Activated CD4-positive, alpha-beta memory T cell treated with anti-CD3 and anti-CD28 coated beads for 36 hours (primary cell): ENCODE measurements at regions not wholly inside any gene's neighbourhood (a gene's known extent, or its start where the extent isn't known, plus 50 kb on each side); places are given as distances from the start of the nearest gene placed in this dataset.
A peak's percentile ranks its signal among the peaks of the same experiment; 100 is the strongest.

Experiments used
- CTCF ChIA-PET: fragments of 350-600 bp; sonication (Branson Sonifier 250); formaldehyde crosslinking; loops from one replicate; lab custom pipeline; 2021; ENCODE audit warnings: antibody characterized with exemption, inconsistent platforms; lab: Charles Lee
- POLR2A ChIA-PET: fragments of 350-600 bp; sonication (Branson Sonifier 250); formaldehyde crosslinking; loops from one replicate; lab custom pipeline; 2021; ENCODE audit warnings: antibody characterized with exemption; lab: Charles Lee
- DNase-seq: peaks from one replicate; pipeline ENCODE4 v3.0.0-alpha.2; 2020
- H3K27ac Mint-ChIP-seq: one replicate; pipeline ENCODE4 v1.8.0; 2021; ENCODE audit warnings: mixed read lengths
- H3K27me3 Mint-ChIP-seq: one replicate; pipeline ENCODE4 v1.8.0; 2021; ENCODE audit warnings: mixed read lengths
- H3K36me3 Mint-ChIP-seq: one replicate; pipeline ENCODE4 v1.8.0; 2021; ENCODE audit warnings: mixed read lengths
- H3K4me1 Mint-ChIP-seq: one replicate; pipeline ENCODE4 v1.8.0; 2021; ENCODE audit warnings: low read depth, mixed read lengths
- H3K4me3 Mint-ChIP-seq: one replicate; pipeline ENCODE4 v1.8.0; 2021; ENCODE audit warnings: mild to moderate bottlenecking, mixed read lengths
- H3K9me3 Mint-ChIP-seq: one replicate; pipeline ENCODE4 v1.8.0; 2021; ENCODE audit warnings: mixed read lengths
- intact Hi-C: fragments of 100-400 bp; cut with micrococcal nuclease; formaldehyde crosslinking; loops from one replicate; pipeline ENCODE4 v1.15.1; 2023

DNA sequence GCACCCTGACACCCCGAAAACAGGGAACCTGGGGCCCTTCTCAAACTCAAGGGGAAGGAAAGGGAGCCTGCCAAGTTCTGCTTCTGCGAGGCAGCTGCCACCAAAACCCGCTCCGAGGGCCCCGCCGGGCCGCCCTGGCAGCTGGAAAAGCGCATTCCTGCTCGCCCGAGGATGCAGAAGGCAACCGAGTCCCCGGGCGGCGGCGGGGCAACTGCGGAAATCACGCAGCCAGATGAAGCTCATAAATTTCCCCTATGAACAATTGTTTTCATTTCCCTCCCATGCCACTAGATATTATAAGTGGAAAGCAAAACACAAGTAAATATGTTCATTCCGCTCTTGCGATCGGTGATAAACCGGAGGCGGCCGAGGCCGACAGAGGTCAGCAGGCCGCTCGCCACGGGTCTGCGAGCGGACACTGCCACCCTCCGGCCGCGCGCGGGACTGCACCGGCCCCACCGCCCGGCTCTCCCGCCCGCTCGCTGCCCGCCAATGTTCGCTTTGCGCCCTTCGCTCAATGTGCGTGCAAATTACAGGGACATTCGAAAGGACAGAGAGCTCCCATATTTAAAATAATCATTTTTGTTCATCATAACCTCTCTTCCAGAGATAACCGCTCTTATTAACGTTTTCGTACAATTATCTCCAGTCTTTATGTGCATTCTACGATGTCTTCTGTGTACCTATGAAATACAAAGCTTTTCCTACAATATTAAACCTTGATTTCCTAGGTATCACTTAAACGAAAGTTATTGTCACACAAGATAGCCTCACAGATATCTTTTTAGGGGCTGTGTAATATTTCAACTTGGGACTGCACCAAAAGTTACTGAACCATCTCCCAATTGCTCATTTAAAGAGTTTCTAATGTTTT lies 120.8 kb upstream of the ZNF507 start:
- H3K4me3 Mint-ChIP-seq: peak overlapping the region; percentile 50
- peaks cover 9% of the 10 kb centered on the region for H3K4me1 Mint-ChIP-seq
- POLR2A ChIA-PET: no interaction called here
- no peaks in the 10 kb centered on the region for H3K36me3 Mint-ChIP-seq
- CTCF ChIA-PET: interaction anchor here (0.6 to 3.8 kb wide), 29 partner anchors 9 to 1563 kb away, joined by 3 to 32 read pairs (median 4); no protein-coding TSS in a partner anchor
- H3K27me3 Mint-ChIP-seq: peaks cover 32% of the 10 kb centered on the region
- intact Hi-C loops: loop anchor here (2.0 to 10.0 kb wide), 6 partner anchors 550 to 1557 kb away; no protein-coding TSS in a partner anchor
- H3K27ac Mint-ChIP-seq: no peak overlapping the region
- peak; percentile 66 for DNase-seq
- no peaks in the 10 kb centered on the region for H3K9me3 Mint-ChIP-seq

DNA sequence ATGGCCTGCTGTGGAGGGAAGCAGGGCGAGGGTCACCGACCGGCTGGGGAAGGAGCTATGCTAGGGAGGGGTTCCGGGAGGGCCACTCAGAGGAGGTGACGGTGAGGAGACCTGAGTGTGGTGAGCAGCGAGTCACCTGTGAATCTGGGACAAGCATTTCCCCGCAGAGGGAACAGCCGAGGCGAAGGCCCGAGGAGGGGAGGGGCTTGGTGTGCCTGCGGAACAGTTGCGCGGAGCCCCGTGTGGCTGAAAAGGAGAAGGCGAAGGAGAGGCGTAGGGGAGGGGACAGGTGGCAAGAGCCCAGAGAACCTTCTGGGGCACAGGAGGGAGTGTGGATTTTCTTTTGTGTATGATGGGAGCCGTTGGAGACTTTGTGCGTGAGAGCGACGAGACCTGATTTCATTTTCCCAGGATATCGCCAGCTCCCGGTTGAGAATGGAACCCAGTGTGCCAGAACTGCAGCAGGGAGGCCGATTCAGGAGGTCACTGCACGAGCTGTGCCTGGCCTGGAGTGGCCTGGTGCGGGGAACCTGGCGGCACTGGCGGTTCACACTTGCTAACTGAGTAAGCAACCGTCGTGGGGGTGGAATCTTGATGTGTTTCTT lies 117.7 kb upstream of the ZNF507 start:
- H3K9me3 Mint-ChIP-seq: no peaks in the 10 kb centered on the region
- no peak overlapping the region for H3K4me3 Mint-ChIP-seq
- H3K4me1 Mint-ChIP-seq: peaks cover 9% of the 10 kb centered on the region
- no peak overlapping the region for H3K27ac Mint-ChIP-seq
- CTCF ChIA-PET: no interaction called here
- no peak for DNase-seq
- H3K27me3 Mint-ChIP-seq: peaks cover 33% of the 10 kb centered on the region
- POLR2A ChIA-PET: no interaction called here
- intact Hi-C loops: loop anchor here (10.0 kb wide), 2 partner anchors 553 to 1173 kb away; no protein-coding TSS in a partner anchor
- no peaks in the 10 kb centered on the region for H3K36me3 Mint-ChIP-seq

DNA sequence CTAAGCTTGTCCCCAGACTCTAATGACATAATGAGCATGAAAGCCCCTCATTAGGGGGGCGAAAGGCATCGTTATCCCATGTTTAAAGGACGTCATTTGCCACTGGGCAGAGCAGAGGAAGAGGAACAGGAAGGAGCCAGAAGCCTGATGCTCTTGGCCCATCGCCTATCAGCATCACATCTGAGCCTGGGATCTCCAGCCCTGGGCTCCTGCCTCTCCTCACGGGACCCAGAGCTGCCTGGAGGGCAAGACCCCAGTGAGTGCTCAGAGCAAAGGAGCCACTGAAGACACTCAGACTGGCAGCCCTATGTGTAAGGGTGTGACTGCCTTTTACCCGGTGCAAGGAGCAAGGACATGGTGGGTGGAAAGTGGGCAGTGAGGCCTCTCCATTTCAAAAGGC lies 115.0 kb upstream of the ZNF507 start:
- Mint-ChIP-seq H3K27ac (no peak overlapping the region), H3K27me3 (peaks cover 21% of the 10 kb centered on the region), H3K4me1 (no peaks in the 10 kb centered on the region), H3K4me3 (no peak overlapping the region), H3K9me3 (no peaks in the 10 kb centered on the region), H3K36me3 (no peaks in the 10 kb centered on the region)
- ChIA-PET CTCF (no interaction called here), POLR2A (no interaction called here)
- DNase-seq: no peak
- intact Hi-C loops: no loop called here

DNA sequence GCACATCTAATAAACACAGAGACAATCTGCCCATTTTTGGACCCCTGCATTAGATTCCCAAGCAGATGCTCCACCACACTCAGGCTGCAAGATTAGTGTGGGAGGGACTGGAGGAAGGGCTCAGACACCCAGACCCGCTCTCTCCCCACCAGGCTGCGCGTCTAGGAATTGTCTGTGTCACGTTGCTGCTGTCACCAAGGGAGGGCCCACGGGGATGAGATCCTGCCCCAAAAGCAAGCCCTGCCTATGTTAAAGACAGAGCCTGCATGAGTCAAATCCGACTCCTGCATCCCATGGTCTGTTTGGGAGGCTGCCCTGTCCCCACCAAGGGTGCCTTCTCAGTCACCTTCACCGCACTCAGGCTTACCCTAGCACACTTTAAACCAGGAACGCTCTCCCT lies 114.4 kb upstream of the ZNF507 start:
- ChIA-PET CTCF (no interaction called here), POLR2A (no interaction called here)
- no peak overlapping the region for H3K27ac Mint-ChIP-seq
- H3K4me3 Mint-ChIP-seq: no peak overlapping the region
- no peaks in the 10 kb centered on the region for H3K9me3 Mint-ChIP-seq
- H3K27me3 Mint-ChIP-seq: peaks cover 21% of the 10 kb centered on the region
- no peaks in the 10 kb centered on the region for H3K36me3 Mint-ChIP-seq
- no peaks in the 10 kb centered on the region for H3K4me1 Mint-ChIP-seq
- intact Hi-C loops: no loop called here
- no peak for DNase-seq

DNA sequence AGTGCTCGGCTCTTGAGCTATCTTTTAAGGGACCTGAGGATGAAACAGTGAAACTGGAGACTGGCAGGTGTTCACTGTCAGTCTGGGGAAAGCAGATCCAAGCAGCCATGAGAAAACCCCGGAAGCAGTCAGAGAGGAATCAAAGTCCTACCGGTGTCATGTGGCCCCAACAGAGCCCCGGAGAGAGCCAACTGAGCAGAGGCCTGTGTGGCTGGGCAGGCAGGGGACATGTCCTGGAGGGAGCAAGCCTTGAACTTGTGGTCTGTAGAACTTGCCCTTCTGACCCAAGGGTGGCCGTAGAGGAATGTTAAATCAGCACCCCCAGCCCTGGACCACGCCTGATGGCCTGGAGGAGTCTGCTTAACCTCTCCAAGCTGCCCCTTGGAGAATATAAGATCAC lies 113.7 kb upstream of the ZNF507 start:
- peaks cover 19% of the 10 kb centered on the region for H3K27me3 Mint-ChIP-seq
- ChIA-PET CTCF (no interaction called here), POLR2A (no interaction called here)
- H3K4me1 Mint-ChIP-seq: no peaks in the 10 kb centered on the region
- no peak overlapping the region for H3K4me3 Mint-ChIP-seq
- no peaks in the 10 kb centered on the region for H3K9me3 Mint-ChIP-seq
- no peak for DNase-seq
- intact Hi-C loops: no loop called here
- no peaks in the 10 kb centered on the region for H3K36me3 Mint-ChIP-seq
- H3K27ac Mint-ChIP-seq: no peak overlapping the region

DNA sequence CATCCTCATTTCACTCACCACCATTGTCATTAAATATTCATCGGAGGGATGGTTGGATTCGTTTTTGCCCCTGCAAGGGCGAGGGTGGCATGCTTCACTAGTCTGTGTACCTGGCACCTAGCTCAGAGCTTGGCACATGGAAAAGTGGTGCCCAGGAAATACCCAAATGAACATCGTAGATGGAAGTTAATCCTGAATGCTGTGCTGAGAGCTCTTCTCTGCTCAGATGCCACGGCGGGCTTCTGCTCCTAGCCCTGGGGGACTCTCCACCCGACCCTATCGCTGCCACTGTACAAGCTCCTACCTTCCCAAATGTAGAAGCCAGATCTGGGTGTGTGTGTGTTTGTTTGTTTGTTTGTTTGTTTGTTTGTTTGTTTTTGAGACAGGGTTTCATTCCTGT lies 113.0 kb upstream of the ZNF507 start:
- no peak overlapping the region for H3K4me3 Mint-ChIP-seq
- no peaks in the 10 kb centered on the region for H3K4me1 Mint-ChIP-seq
- POLR2A ChIA-PET: no interaction called here

DNA sequence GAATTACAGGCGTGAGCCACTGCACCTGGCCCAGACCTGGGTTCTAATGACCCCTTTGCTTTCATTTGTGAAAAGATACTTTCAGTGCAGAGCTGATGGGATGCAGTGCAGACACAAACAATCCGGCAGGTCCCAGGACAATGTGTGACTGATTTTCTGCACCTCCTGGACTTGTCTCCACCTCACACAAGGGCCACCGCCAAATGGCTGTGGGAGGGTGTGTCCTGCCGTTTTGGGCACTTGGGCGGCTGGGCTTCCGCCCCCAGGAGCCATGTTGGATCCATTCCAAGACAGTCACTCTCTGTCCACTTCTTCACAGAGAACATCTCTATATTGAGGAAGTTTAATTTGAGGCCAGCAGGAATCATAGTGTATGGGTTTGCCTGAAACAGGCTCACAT lies 112.3 kb upstream of the ZNF507 start:
- no peak overlapping the region for H3K4me3 Mint-ChIP-seq

More for the DNA sequence above, 113.0 kb upstream of the ZNF507 start:
- H3K27me3 Mint-ChIP-seq: peaks cover 19% of the 10 kb centered on the region
- intact Hi-C loops: no loop called here
- no peak overlapping the region for H3K27ac Mint-ChIP-seq
- H3K36me3 Mint-ChIP-seq: no peaks in the 10 kb centered on the region
- CTCF ChIA-PET: no interaction called here
- H3K9me3 Mint-ChIP-seq: no peaks in the 10 kb centered on the region
- DNase-seq: no peak

DNA sequence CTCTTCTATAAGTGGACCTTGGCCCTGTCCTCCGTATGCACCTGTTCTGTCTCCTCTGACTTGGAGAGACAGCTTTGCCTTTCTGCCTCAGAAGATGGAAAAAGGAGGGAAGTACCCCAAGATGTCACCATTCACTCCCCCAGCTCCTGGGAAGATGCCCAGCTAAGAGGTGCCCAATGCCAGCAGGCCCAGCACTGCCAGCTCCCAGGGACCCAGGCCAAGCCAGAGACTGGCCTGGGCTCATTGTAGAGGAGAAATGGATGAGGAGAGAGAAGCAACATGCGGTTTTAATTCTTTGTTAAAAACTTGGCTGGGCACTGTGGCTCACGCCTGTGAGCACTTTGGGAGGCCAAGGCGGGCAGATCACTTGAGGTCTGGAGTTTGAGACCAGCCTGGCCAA lies 111.5 kb upstream of the ZNF507 start:
- POLR2A ChIA-PET: no interaction called here
- DNase-seq: no peak
- CTCF ChIA-PET: interaction anchor here (1.5 kb wide), 1 partner anchor 9 kb away, joined by 5 read pairs; no protein-coding TSS in a partner anchor
- peaks cover 16% of the 10 kb centered on the region for H3K27me3 Mint-ChIP-seq
- H3K36me3 Mint-ChIP-seq: no peaks in the 10 kb centered on the region
- intact Hi-C loops: no loop called here
- H3K9me3 Mint-ChIP-seq: no peaks in the 10 kb centered on the region
- no peaks in the 10 kb centered on the region for H3K4me1 Mint-ChIP-seq
- no peak overlapping the region for H3K27ac Mint-ChIP-seq
- no peak overlapping the region for H3K4me3 Mint-ChIP-seq

More for the DNA sequence above, 112.3 kb upstream of the ZNF507 start:
- H3K9me3 Mint-ChIP-seq: no peaks in the 10 kb centered on the region
- DNase-seq: no peak
- no peaks in the 10 kb centered on the region for H3K36me3 Mint-ChIP-seq
- intact Hi-C loops: no loop called here
- ChIA-PET CTCF (interaction anchor here (1.5 kb wide), 1 partner anchor 9 kb away, joined by 5 read pairs; no protein-coding TSS in a partner anchor), POLR2A (no interaction called here)
- no peak overlapping the region for H3K27ac Mint-ChIP-seq
- H3K27me3 Mint-ChIP-seq: peaks cover 18% of the 10 kb centered on the region
- H3K4me1 Mint-ChIP-seq: no peaks in the 10 kb centered on the region

DNA sequence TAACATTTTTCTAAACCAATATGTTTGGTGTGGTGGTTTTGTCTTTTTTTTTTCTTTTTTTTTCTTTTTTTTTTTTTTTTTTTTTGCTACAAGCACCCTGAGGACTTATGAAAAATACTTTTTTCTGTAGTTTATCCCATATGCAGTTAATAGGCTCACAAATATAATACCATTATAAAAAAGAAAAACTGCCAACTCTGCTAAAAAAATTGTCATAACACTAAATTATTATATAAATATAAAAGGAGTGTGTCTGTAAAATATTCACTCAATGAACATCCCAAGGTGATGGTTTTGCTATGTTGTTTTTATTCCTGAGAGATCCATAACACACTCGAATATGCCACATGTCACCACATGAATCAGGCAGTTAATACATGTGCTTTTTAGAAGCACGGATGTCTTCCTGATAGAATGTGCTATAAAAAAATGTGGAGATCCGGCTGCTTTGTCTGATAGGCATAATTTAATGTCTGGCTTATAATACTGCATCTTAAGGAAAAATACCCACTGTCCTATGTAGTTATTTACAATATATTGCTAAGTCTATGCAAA lies 110.7 kb upstream of the ZNF507 start:
- no peak overlapping the region for H3K4me3 Mint-ChIP-seq
- H3K27ac Mint-ChIP-seq: no peak overlapping the region
- intact Hi-C loops: no loop called here
- H3K27me3 Mint-ChIP-seq: peaks cover 12% of the 10 kb centered on the region
- POLR2A ChIA-PET: no interaction called here
- H3K4me1 Mint-ChIP-seq: no peaks in the 10 kb centered on the region
- CTCF ChIA-PET: no interaction called here
- DNase-seq: no peak
- H3K9me3 Mint-ChIP-seq: no peaks in the 10 kb centered on the region
- no peaks in the 10 kb centered on the region for H3K36me3 Mint-ChIP-seq

DNA sequence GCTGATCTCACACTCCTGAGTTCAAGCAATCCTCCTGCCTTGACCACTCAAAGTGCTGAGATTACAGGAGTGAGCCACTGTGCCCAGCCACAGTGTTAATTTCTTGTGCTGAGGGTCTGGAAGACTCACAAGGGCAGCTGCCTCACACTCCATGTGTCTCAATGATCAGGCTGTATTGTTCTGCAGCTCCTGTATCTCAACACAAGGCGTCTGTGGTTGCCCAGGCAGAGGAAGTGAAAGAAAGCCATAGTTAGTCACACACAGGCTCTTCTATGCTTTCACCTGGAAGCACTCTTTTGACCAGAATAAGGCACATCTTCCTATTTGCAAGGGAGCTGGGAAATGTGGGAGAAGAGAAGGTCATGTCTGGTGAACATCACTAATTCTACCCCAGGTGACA lies 107.3 kb upstream of the ZNF507 start:
- H3K9me3 Mint-ChIP-seq: no peaks in the 10 kb centered on the region
- CTCF ChIA-PET: interaction anchor here (1.2 to 3.0 kb wide), 2 partner anchors 13 to 196 kb away, joined by 3 to 15 read pairs; no protein-coding TSS in a partner anchor
- intact Hi-C loops: no loop called here

DNA sequence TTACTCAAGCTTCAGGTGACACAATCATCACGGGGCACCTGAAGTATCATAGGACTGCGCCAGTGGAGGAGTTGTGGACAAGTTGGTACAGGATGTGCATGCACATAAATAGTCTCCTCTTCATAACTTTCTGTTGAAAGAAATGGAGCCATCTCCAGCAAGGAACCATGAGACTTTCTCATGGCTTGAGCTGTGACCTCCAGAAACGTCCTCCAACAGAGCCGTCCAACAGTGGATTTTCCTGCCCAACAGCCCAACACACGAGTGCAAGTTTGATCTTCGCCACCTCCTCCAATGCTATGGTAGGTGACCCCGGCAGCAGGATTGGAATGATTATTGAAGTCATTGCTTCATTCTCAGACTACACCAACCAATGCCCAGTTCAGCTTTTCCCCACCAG lies 105.1 kb upstream of the ZNF507 start:
- no peaks in the 10 kb centered on the region for H3K9me3 Mint-ChIP-seq
- no peak overlapping the region for H3K4me3 Mint-ChIP-seq
- H3K27me3 Mint-ChIP-seq: no peaks in the 10 kb centered on the region
- H3K36me3 Mint-ChIP-seq: no peaks in the 10 kb centered on the region
- no peak overlapping the region for H3K27ac Mint-ChIP-seq
- H3K4me1 Mint-ChIP-seq: no peaks in the 10 kb centered on the region
- ChIA-PET POLR2A (no interaction called here), CTCF (no interaction called here)
- intact Hi-C loops: no loop called here
- DNase-seq: no peak

More for the DNA sequence above, 107.3 kb upstream of the ZNF507 start:
- no peaks in the 10 kb centered on the region for H3K36me3 Mint-ChIP-seq
- no peak for DNase-seq
- POLR2A ChIA-PET: no interaction called here
- H3K27ac Mint-ChIP-seq: no peak overlapping the region
- no peaks in the 10 kb centered on the region for H3K4me1 Mint-ChIP-seq
- H3K27me3 Mint-ChIP-seq: peaks cover 4% of the 10 kb centered on the region
- no peak overlapping the region for H3K4me3 Mint-ChIP-seq

DNA sequence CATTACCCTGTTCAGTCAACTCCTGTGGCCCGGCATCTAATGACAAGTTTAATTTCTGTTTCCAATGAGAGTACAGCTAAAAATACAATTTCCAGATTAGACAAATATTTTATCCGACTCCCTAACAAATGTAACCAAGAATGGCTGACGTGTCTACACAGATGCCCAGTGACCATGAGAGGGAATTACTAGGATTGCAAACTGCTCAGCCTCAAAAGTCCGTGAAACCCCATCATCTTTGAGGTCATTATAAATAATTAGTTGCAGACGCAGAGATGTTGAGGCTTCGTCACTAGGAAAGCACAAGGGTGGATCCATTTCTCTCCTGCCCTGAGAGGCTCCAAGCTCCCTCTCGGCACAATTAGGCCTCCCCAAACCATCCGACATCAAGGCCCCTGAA lies 104.1 kb upstream of the ZNF507 start:
- H3K36me3 Mint-ChIP-seq: no peaks in the 10 kb centered on the region

More for the DNA sequence above, 104.1 kb upstream of the ZNF507 start:
- Mint-ChIP-seq H3K9me3 (no peaks in the 10 kb centered on the region), H3K27me3 (no peaks in the 10 kb centered on the region), H3K27ac (no peak overlapping the region), H3K4me1 (no peaks in the 10 kb centered on the region), H3K4me3 (no peak overlapping the region)
- ChIA-PET POLR2A (no interaction called here), CTCF (no interaction called here)
- no peak for DNase-seq
- intact Hi-C loops: no loop called here
